Stimulated activated naive CD8-positive, alpha-beta T cell treated with anti-CD3 and anti-CD28 coated beads, Interleukin-15, Interleukin-2, amounts not matched to agents 100 ng/mL and 50 ng/mL, for 24 hours (primary cell): ENCODE measurements at regions not wholly inside any gene's neighbourhood (a gene's known extent, or its start where the extent isn't known, plus 50 kb on each side); places are given as distances from the start of the nearest gene placed in this dataset.
"Not testable (repeated sequence)": the region's sequence is repeated elsewhere in the genome, so short reads cannot be mapped to it uniquely, and the experiment has no call there.

ENCODE experiments used
- H3K27ac Mint-ChIP-seq: one replicate; pipeline ENCODE4 v1.8.0; 2021; ENCODE audit warnings: mild to moderate bottlenecking, mixed read lengths
- H3K27me3 Mint-ChIP-seq: one replicate; pipeline ENCODE4 v1.8.0; 2021; ENCODE audit warnings: mixed read lengths
- H3K36me3 Mint-ChIP-seq: one replicate; pipeline ENCODE4 v1.8.0; 2021; ENCODE audit warnings: low read depth, mixed read lengths
- H3K4me1 Mint-ChIP-seq: one replicate; pipeline ENCODE4 v1.8.0; 2021; ENCODE audit warnings: low read depth, mixed read lengths
- H3K4me3 Mint-ChIP-seq: one replicate; pipeline ENCODE4 v1.8.0; 2021; ENCODE audit warnings: mild to moderate bottlenecking, mixed read lengths
- H3K9me3 Mint-ChIP-seq: one replicate; pipeline ENCODE4 v1.8.0; 2021; ENCODE audit warnings: mixed read lengths

GRCh38 chr2:75407038-75407530 is 153.7 kb downstream of the EVA1A start:
- peak overlapping the region; percentile 45 for H3K27ac Mint-ChIP-seq
- H3K4me3 Mint-ChIP-seq = no peak overlapping the region
- no peaks in the 10 kb centered on the region for H3K4me1 Mint-ChIP-seq
- H3K9me3 Mint-ChIP-seq = peaks cover 14% of the 10 kb centered on the region
- H3K36me3 Mint-ChIP-seq = peaks cover 19% of the 10 kb centered on the region
- no peaks in the 10 kb centered on the region for H3K27me3 Mint-ChIP-seq

GRCh38 chr2:75406131-75406581 is 154.6 kb downstream of the EVA1A start:
- Mint-ChIP-seq H3K4me3 (no peak overlapping the region), H3K27ac (no peak overlapping the region), H3K9me3 (peaks cover 11% of the 10 kb centered on the region), H3K27me3 (no peaks in the 10 kb centered on the region), H3K36me3 (peaks cover 11% of the 10 kb centered on the region), H3K4me1 (no peaks in the 10 kb centered on the region)

- H3K36me3 Mint-ChIP-seq = peaks cover 2% of the 10 kb centered on the region
- no peaks in the 10 kb centered on the region for H3K4me1 Mint-ChIP-seq
- no peaks in the 10 kb centered on the region for H3K27me3 Mint-ChIP-seq
- no peak overlapping the region for H3K4me3 Mint-ChIP-seq
- H3K27ac Mint-ChIP-seq = no peak overlapping the region
- H3K9me3 Mint-ChIP-seq = peaks cover 2% of the 10 kb centered on the region
Measured at GRCh38 chr2:75405000-75405399, 155.7 kb downstream of the EVA1A start.

GRCh38 chr2:75403991-75404428 is 156.7 kb downstream of the EVA1A start:
- Mint-ChIP-seq H3K27ac (no peak overlapping the region), H3K27me3 (no peaks in the 10 kb centered on the region), H3K36me3 (peaks cover 4% of the 10 kb centered on the region), H3K4me3 (no peak overlapping the region), H3K4me1 (no peaks in the 10 kb centered on the region), H3K9me3 (no peaks in the 10 kb centered on the region)

- no peaks in the 10 kb centered on the region for H3K9me3 Mint-ChIP-seq
- no peak overlapping the region for H3K4me3 Mint-ChIP-seq
- H3K36me3 Mint-ChIP-seq = peaks cover 19% of the 10 kb centered on the region
- no peak overlapping the region for H3K27ac Mint-ChIP-seq
- no peaks in the 10 kb centered on the region for H3K4me1 Mint-ChIP-seq
- H3K27me3 Mint-ChIP-seq = no peaks in the 10 kb centered on the region
Measured at GRCh38 chr2:75396314-75396713, 164.4 kb downstream of the EVA1A start.

GRCh38 chr2:75394764-75395163 is 166.0 kb downstream of the EVA1A start:
- not testable (repeated sequence) for H3K27ac Mint-ChIP-seq, H3K4me3 Mint-ChIP-seq, H3K4me1 Mint-ChIP-seq, H3K27me3 Mint-ChIP-seq, H3K9me3 Mint-ChIP-seq
- H3K36me3 Mint-ChIP-seq = peaks cover 24% of the 10 kb centered on the region

- H3K4me3 Mint-ChIP-seq = no peak overlapping the region
- no peak overlapping the region for H3K27ac Mint-ChIP-seq
- no peaks in the 10 kb centered on the region for H3K27me3 Mint-ChIP-seq
- peaks cover 16% of the 10 kb centered on the region for H3K36me3 Mint-ChIP-seq
- H3K4me1 Mint-ChIP-seq = peaks cover 5% of the 10 kb centered on the region
- peaks cover 8% of the 10 kb centered on the region for H3K9me3 Mint-ChIP-seq
Measured at GRCh38 chr2:75390169-75390568, 170.6 kb downstream of the EVA1A start.

- Mint-ChIP-seq H3K4me3 (no peak overlapping the region), H3K4me1 (peaks cover 5% of the 10 kb centered on the region), H3K27me3 (no peaks in the 10 kb centered on the region), H3K36me3 (peaks cover 13% of the 10 kb centered on the region), H3K27ac (no peak overlapping the region), H3K9me3 (peaks cover 14% of the 10 kb centered on the region)
Measured at GRCh38 chr2:75389271-75389670, 171.5 kb downstream of the EVA1A start.

GRCh38 chr2:75381032-75381431 is 179.7 kb downstream of the EVA1A start:
- H3K4me1 Mint-ChIP-seq = no peaks in the 10 kb centered on the region
- peaks cover 28% of the 10 kb centered on the region for H3K9me3 Mint-ChIP-seq
- peaks cover 4% of the 10 kb centered on the region for H3K36me3 Mint-ChIP-seq
- no peak overlapping the region for H3K4me3 Mint-ChIP-seq
- H3K27ac Mint-ChIP-seq = no peak overlapping the region
- no peaks in the 10 kb centered on the region for H3K27me3 Mint-ChIP-seq

GRCh38 chr2:75379476-75380210 is 180.3 kb upstream of the TACR1 start:
- Mint-ChIP-seq H3K4me1 (no peaks in the 10 kb centered on the region), H3K27me3 (no peaks in the 10 kb centered on the region), H3K4me3 (no peak overlapping the region), H3K36me3 (peaks cover 4% of the 10 kb centered on the region), H3K9me3 (peaks cover 26% of the 10 kb centered on the region), H3K27ac (no peak overlapping the region)

GRCh38 chr2:75375646-75376582 is 176.6 kb upstream of the TACR1 start:
- peaks cover 4% of the 10 kb centered on the region for H3K36me3 Mint-ChIP-seq
- no peaks in the 10 kb centered on the region for H3K27me3 Mint-ChIP-seq
- H3K9me3 Mint-ChIP-seq = peaks cover 44% of the 10 kb centered on the region
- H3K4me1 Mint-ChIP-seq = no peaks in the 10 kb centered on the region
- H3K4me3 Mint-ChIP-seq = no peak overlapping the region
- H3K27ac Mint-ChIP-seq = no peak overlapping the region

- not testable (repeated sequence) for H3K27me3 Mint-ChIP-seq, H3K4me3 Mint-ChIP-seq, H3K27ac Mint-ChIP-seq, H3K4me1 Mint-ChIP-seq, H3K36me3 Mint-ChIP-seq
- H3K9me3 Mint-ChIP-seq = peaks cover 43% of the 10 kb centered on the region
Measured at GRCh38 chr2:75374414-75374957, 175.2 kb upstream of the TACR1 start.

- peaks cover 7% of the 10 kb centered on the region for H3K36me3 Mint-ChIP-seq
- H3K27ac Mint-ChIP-seq = no peak overlapping the region
- no peaks in the 10 kb centered on the region for H3K4me1 Mint-ChIP-seq
- peaks cover 49% of the 10 kb centered on the region for H3K9me3 Mint-ChIP-seq
- H3K4me3 Mint-ChIP-seq = no peak overlapping the region
- H3K27me3 Mint-ChIP-seq = no peaks in the 10 kb centered on the region
Measured at GRCh38 chr2:75367401-75367800, 168.1 kb upstream of the TACR1 start.

- peaks cover 20% of the 10 kb centered on the region for H3K9me3 Mint-ChIP-seq
- H3K4me3 Mint-ChIP-seq = no peak overlapping the region
- no peaks in the 10 kb centered on the region for H3K4me1 Mint-ChIP-seq
- no peaks in the 10 kb centered on the region for H3K27me3 Mint-ChIP-seq
- H3K36me3 Mint-ChIP-seq = peaks cover 8% of the 10 kb centered on the region
- no peak overlapping the region for H3K27ac Mint-ChIP-seq
Measured at GRCh38 chr2:75361486-75361885, 162.2 kb upstream of the TACR1 start.

GRCh38 chr2:75360945-75361344 is 161.6 kb upstream of the TACR1 start:
- no peaks in the 10 kb centered on the region for H3K27me3 Mint-ChIP-seq
- H3K9me3 Mint-ChIP-seq = peaks cover 16% of the 10 kb centered on the region
- H3K27ac Mint-ChIP-seq = no peak overlapping the region
- peaks cover 8% of the 10 kb centered on the region for H3K36me3 Mint-ChIP-seq
- no peak overlapping the region for H3K4me3 Mint-ChIP-seq
- no peaks in the 10 kb centered on the region for H3K4me1 Mint-ChIP-seq
